ENCODE measurements at regions not wholly inside any gene's neighbourhood (a gene's known extent, or its start where the extent isn't known, plus 50 kb on each side); places are given as distances from the start of the nearest gene placed in this dataset.

DNA sequence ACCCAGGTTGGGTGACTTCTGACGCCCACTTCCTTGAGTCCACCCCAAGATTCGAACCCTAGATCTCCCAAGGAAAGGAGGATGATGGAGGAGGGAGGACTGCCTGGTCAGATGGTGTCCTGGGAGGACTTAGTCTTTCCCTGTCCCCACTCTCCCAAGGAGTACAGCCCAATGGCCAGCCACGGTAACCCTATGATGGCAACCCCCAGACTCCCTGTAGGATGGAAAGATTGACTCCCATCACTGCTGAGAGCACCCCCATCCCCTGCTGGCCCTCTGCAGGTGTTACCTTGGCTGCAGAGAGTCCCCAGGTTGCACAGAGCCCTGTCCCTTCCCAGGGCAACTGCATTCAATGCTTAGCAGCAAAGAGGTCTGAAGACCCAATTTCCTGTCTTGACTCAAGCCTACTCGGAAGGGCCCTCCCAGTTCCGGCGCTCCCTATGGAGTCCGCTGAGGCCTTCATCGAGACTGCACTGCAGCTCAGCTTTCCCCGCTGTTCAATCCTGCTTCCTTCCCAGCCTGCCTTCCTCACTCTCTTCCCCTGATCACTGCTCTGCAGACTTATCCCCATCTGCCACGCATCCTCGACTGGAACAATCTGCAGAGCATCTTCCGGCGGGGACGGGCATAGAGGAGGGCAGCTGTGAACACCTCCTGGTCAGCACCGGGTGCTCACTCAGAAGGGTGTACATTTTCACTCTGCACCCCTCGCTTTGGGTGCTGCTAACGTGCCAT is 50.8 kb upstream of the OCM2 start:
- no peak for DNase-seq (ENCODE audit: low read depth in 2 of 2)

DNA sequence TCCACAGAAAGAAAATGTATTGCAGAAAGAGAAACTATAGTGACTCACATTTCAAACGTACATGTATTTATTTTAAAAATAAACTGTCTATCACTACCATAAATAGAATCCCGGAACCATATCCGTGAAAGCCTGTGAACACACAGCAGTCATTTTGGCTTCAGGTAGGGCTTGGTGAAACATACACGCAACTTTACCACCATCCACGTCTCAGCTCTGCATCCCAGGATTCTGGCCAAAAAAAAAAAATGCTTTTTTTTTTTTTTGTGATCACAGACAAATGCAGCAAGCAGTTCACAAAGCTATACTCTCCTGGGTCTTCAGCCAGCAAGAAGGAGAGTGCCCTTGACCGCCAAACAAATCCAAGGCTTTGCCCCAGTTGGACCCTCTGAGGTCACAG is 56.8 kb upstream of the OCM2 start:
- no peak for DNase-seq (ENCODE audit: low read depth in 2 of 2)

GRCh38 chr7:98049034-98049433 is 57.6 kb upstream of the LMTK2 start:
- no peak for DNase-seq (ENCODE audit: low read depth in 2 of 2)

DNA sequence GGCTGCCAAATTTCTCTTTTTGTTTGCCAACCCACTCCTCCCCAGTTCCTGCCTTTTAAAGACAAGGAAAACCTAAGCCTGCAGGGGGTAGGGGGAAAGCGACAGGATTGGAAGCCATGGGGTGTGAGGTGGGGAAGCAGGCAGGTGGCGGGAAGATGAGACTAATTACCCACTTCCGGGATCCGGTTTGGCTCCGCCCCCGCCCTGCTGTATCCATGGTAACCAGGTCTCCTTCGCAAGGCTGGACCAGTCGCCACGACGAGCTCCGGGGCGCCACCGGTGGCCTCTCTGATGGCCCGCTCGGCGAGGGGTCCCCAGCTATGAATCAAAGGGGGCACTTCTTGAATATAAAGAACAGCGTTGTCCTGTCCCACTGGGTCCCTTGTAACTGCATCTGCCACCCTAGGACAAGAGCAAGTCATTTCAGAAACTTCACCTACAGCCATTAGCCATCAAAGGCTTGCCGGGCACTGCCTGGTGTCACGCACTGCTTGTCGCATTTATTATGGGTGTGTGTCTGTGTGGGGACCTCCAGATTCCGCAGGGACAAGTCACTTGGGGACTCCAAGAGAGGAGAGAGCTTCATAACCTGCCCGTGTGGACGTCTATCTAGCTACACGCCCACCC is 55.4 kb upstream of the LMTK2 start:
- peak in 1 of 2 donors; percentile 9 for DNase-seq (ENCODE audit: low read depth in 2 of 2)

GRCh38 chr7:98054585-98054984 is 52.1 kb upstream of the LMTK2 start:
- no peak for DNase-seq (ENCODE audit: low read depth in 2 of 2)

DNA sequence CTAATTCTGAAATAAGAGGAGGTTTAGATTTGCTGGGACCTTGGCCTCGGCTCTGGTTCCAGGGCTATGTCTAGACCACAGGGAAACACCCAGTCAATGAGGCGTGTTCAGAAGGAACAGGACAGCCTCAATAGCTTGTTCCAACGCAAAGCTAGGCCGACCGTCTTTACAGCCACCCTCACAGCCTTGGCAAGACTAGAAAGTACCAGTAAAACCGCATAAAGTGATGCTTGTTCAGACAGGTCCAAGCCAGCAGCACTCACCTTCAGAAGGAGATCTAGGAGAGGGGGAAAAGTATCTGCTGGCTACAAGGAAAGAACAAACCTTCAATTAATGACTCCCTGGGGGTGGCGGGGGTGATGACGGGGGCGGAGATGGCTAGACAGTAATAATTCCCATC is 50.1 kb upstream of the LMTK2 start:
- DNase-seq (ENCODE audit: low read depth in 2 of 2): no peak
